ENCODE measurements at regions not wholly inside any gene's neighbourhood (a gene's known extent, or its start where the extent isn't known, plus 50 kb on each side); places are given as distances from the start of the nearest gene placed in this dataset.

GRCh38 chr4:79625361-79625760 is 217.3 kb upstream of the GK2 start:
- TF ChIP-seq CTCF (IDR thresholded peaks at IDR 0.05) = no peak
- TF ChIP-seq ZFX (IDR thresholded peaks at IDR 0.05; ENCODE audit: borderline replicate concordance) = no peak
